GM23248 (cell line): ENCODE measurements at regions not wholly inside any gene's neighbourhood (a gene's known extent, or its start where the extent isn't known, plus 50 kb on each side); places are given as distances from the start of the nearest gene placed in this dataset.

Experiments used
- DNase-seq: peaks from one replicate; pipeline ENCODE4 v3.0.0-alpha.2; 2015
- H2AFZ ChIP-seq: fragments of 200-600 bp; sonication (generic); 2 replicates; pipeline ENCODE4 v1.6.1; 2016; ENCODE audit warnings: antibody characterized with exemption
- H3F3A ChIP-seq: fragments of 200-600 bp; sonication (generic); 2 replicates; pipeline ENCODE4 v1.6.1; 2016; ENCODE audit warnings: mild to moderate bottlenecking, antibody characterized with exemption, mixed run types; ENCODE audit not compliant: insufficient read depth
- H3K27ac ChIP-seq: fragments of 200-600 bp; sonication (generic); 2 replicates; pipeline ENCODE4 v1.5.1; 2016; ENCODE audit warnings: mild to moderate bottlenecking
- H3K27me3 ChIP-seq: fragments of 200-600 bp; sonication (generic); replicated peaks from 2 replicates; pipeline ENCODE4 v1.6.1; 2016; ENCODE audit warnings: mild to moderate bottlenecking; ENCODE audit not compliant: insufficient read depth
- H3K36me3 ChIP-seq: fragments of 200-600 bp; sonication (generic); 2 replicates; pipeline ENCODE4 v1.6.1; 2016; ENCODE audit warnings: low read depth, mild to moderate bottlenecking
- H3K4me1 ChIP-seq: fragments of 200-600 bp; sonication (generic); 2 replicates; pipeline ENCODE4 v1.6.1; 2016; ENCODE audit warnings: mild to moderate bottlenecking; ENCODE audit not compliant: insufficient read depth
- H3K4me2 ChIP-seq: fragments of 200-600 bp; sonication (generic); one replicate; pipeline ENCODE4 v1.6.1; 2016; ENCODE audit warnings: mild to moderate bottlenecking; ENCODE audit not compliant: unreplicated experiment
- H3K4me3 ChIP-seq: fragments of 200-600 bp; sonication (generic); 2 replicates; pipeline ENCODE4 v1.5.1; 2016; ENCODE audit warnings: mild to moderate bottlenecking
- H3K79me2 ChIP-seq: fragments of 200-600 bp; sonication (generic); 2 replicates; pipeline ENCODE4 v1.6.1; 2016; ENCODE audit warnings: mild to moderate bottlenecking; ENCODE audit not compliant: insufficient read depth
- H3K9ac ChIP-seq: fragments of 200-600 bp; sonication (generic); 2 replicates; pipeline ENCODE4 v1.6.1; 2016; ENCODE audit warnings: mild to moderate bottlenecking
- H3K9me2 ChIP-seq: fragments of 200-600 bp; sonication (generic); 2 replicates; pipeline ENCODE4 v1.6.1; 2016; ENCODE audit warnings: mixed run types, mild to moderate bottlenecking, moderate library complexity; ENCODE audit not compliant: insufficient read depth
- H3K9me3 ChIP-seq: fragments of 200-600 bp; sonication (generic); one replicate; pipeline ENCODE4 v1.6.1; 2017; ENCODE audit warnings: low read depth
- H4K20me1 ChIP-seq: fragments of 200-600 bp; sonication (generic); 2 replicates; pipeline ENCODE4 v1.6.0; 2016; ENCODE audit not compliant: insufficient read depth
- EZH2 ChIP-seq: fragments of 200-600 bp; sonication (generic); IDR thresholded peaks from 2 replicates; pipeline ENCODE4 v1.6.1; 2018; ENCODE audit warnings: antibody characterized with exemption, mild to moderate bottlenecking; ENCODE audit not compliant: insufficient read depth, poor library complexity, severe bottlenecking
- EZH2phosphoT487 ChIP-seq: fragments of 200-600 bp; sonication (generic); IDR thresholded peaks from 2 replicates; pipeline ENCODE4 v1.6.1; 2018; ENCODE audit warnings: antibody characterized with exemption, moderate library complexity, mild to moderate bottlenecking, low read depth; ENCODE audit not compliant: insufficient read depth
- WGBS, 2 experiments: methylation state at CpG; one replicate each; pipeline ENCODE4 v1.1.6; 2015 to 2017; ENCODE audit warnings: low lambda C conversion rate in 2 of 2, low coverage in 1 of 2; ENCODE audit errors: missing lambda C conversion rate in 2 of 2; 5-methylcytosine and 5-hydroxymethylcytosine counted together
- in situ Hi-C: fragments of 300-500 bp; cut with MboI; formaldehyde crosslinking; loops from 2 replicates; pipeline ENCODE4 v1.15.0; 2020

- 82 to 84% methylated on average over 4 of the region's 4 CpGs for WGBS, 2 experiments
- H4K20me1 ChIP-seq: no peaks in the 10 kb centered on the region
- H2AFZ ChIP-seq: no peak overlapping the region
- H3K79me2 ChIP-seq: no peaks in the 10 kb centered on the region
- no peak overlapping the region for H3K9ac ChIP-seq
- no peak for DNase-seq
- no peak for TF ChIP-seq EZH2
- TF ChIP-seq EZH2phosphoT487: no peak
- no peak overlapping the region for H3K4me3 ChIP-seq
- no peak overlapping the region for H3K4me2 ChIP-seq
- H3F3A ChIP-seq: peaks cover 9% of the 10 kb centered on the region
- H3K9me2 ChIP-seq: no peaks in the 10 kb centered on the region
- no peaks in the 10 kb centered on the region for H3K9me3 ChIP-seq
- no peaks in the 10 kb centered on the region for H3K36me3 ChIP-seq
- H3K4me1 ChIP-seq: peaks cover 8% of the 10 kb centered on the region
- in situ Hi-C loops: no loop called here
- no peaks in the 10 kb centered on the region for H3K27me3 ChIP-seq
- H3K27ac ChIP-seq: no peak overlapping the region
These were observed 785.8 kb downstream of the BRINP1 start for GRCh38 chr9:118583414-118583813.

GRCh38 chr9:118586978-118587377 lies 782.3 kb downstream of the BRINP1 start:
- Histone ChIP-seq H3K4me2 (no peak overlapping the region), H2AFZ (no peak overlapping the region), H3K4me1 (no peaks in the 10 kb centered on the region), H3F3A (no peaks in the 10 kb centered on the region), H3K27me3 (no peaks in the 10 kb centered on the region), H4K20me1 (no peaks in the 10 kb centered on the region), H3K9me2 (no peaks in the 10 kb centered on the region), H3K79me2 (no peaks in the 10 kb centered on the region), H3K27ac (no peak overlapping the region), H3K4me3 (no peak overlapping the region), H3K9ac (no peak overlapping the region), H3K36me3 (no peaks in the 10 kb centered on the region), H3K9me3 (no peaks in the 10 kb centered on the region)
- TF ChIP-seq EZH2phosphoT487: no peak
- TF ChIP-seq EZH2: no peak
- 27 to 33% methylated on average over 2 of the region's 2 CpGs for WGBS, 2 experiments
- in situ Hi-C loops: no loop called here
- no peak for DNase-seq

DNA sequence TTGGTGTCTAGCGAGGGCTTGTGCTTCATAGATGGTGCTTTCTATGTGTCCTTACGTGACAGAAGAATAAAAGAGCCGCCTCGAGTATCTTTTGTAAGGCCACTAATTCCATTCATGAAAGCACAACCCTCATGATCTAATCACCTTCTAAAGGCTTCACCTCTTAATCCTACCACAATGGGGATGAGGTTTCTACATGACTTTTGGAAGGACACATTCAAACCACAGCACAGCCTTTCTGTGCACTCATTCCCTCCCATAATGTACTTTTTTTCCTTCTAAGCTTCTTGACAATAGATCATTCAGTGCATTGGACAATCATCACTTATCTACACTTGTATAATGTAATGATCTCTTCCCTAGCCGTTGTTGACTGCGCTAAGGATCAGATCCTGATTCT lies 774.8 kb downstream of the BRINP1 start:
- in situ Hi-C loops: no loop called here
- H3K9me3 ChIP-seq: no peaks in the 10 kb centered on the region
- WGBS, 2 experiments: 80 to 85% methylated on average over 6 of the region's 6 CpGs

GRCh38 chr9:118595719-118596305 lies 773.4 kb downstream of the BRINP1 start:
- Histone ChIP-seq H3K4me3 (no peak overlapping the region), H3K79me2 (no peaks in the 10 kb centered on the region), H3K4me1 (no peaks in the 10 kb centered on the region), H3K27ac (no peak overlapping the region), H3K9ac (no peak overlapping the region), H4K20me1 (no peaks in the 10 kb centered on the region), H2AFZ (no peak overlapping the region), H3K36me3 (no peaks in the 10 kb centered on the region), H3K27me3 (no peaks in the 10 kb centered on the region), H3K9me2 (no peaks in the 10 kb centered on the region), H3K4me2 (no peak overlapping the region), H3K9me3 (no peaks in the 10 kb centered on the region), H3F3A (no peaks in the 10 kb centered on the region)
- TF ChIP-seq EZH2: no peak
- no peak for TF ChIP-seq EZH2phosphoT487
- in situ Hi-C loops: no loop called here
- DNase-seq: peak; percentile 76
- 13 to 18% methylated on average over 3 of the region's 3 CpGs for WGBS, 2 experiments

More for the DNA sequence above, 774.8 kb downstream of the BRINP1 start:
- no peak for DNase-seq
- no peaks in the 10 kb centered on the region for H4K20me1 ChIP-seq
- no peaks in the 10 kb centered on the region for H3K27me3 ChIP-seq
- H3K9me2 ChIP-seq: no peaks in the 10 kb centered on the region
- H3K27ac ChIP-seq: no peak overlapping the region
- H3K79me2 ChIP-seq: no peaks in the 10 kb centered on the region
- no peak overlapping the region for H3K4me2 ChIP-seq
- no peak overlapping the region for H2AFZ ChIP-seq
- H3K9ac ChIP-seq: no peak overlapping the region
- H3K4me1 ChIP-seq: no peaks in the 10 kb centered on the region
- no peak overlapping the region for H3K4me3 ChIP-seq
- no peaks in the 10 kb centered on the region for H3K36me3 ChIP-seq
- no peaks in the 10 kb centered on the region for H3F3A ChIP-seq
- no peak for TF ChIP-seq EZH2phosphoT487
- no peak for TF ChIP-seq EZH2
